Activated CD4-positive, alpha-beta memory T cell treated with anti-CD3 and anti-CD28 coated beads for 36 hours (primary cell): ENCODE measurements at regions not wholly inside any gene's neighbourhood (a gene's known extent, or its start where the extent isn't known, plus 50 kb on each side); places are given as distances from the start of the nearest gene placed in this dataset.

Experiments used
- CTCF ChIA-PET: fragments of 350-600 bp; sonication (Branson Sonifier 250); formaldehyde crosslinking; loops from one replicate; lab custom pipeline; 2021; ENCODE audit warnings: antibody characterized with exemption, inconsistent platforms; lab: Charles Lee
- POLR2A ChIA-PET: fragments of 350-600 bp; sonication (Branson Sonifier 250); formaldehyde crosslinking; loops from one replicate; lab custom pipeline; 2021; ENCODE audit warnings: antibody characterized with exemption; lab: Charles Lee
- DNase-seq: peaks from one replicate; pipeline ENCODE4 v3.0.0-alpha.2; 2020
- H3K27ac Mint-ChIP-seq: one replicate; pipeline ENCODE4 v1.8.0; 2021; ENCODE audit warnings: mixed read lengths
- H3K27me3 Mint-ChIP-seq: one replicate; pipeline ENCODE4 v1.8.0; 2021; ENCODE audit warnings: mixed read lengths
- H3K36me3 Mint-ChIP-seq: one replicate; pipeline ENCODE4 v1.8.0; 2021; ENCODE audit warnings: mixed read lengths
- H3K4me1 Mint-ChIP-seq: one replicate; pipeline ENCODE4 v1.8.0; 2021; ENCODE audit warnings: low read depth, mixed read lengths
- H3K4me3 Mint-ChIP-seq: one replicate; pipeline ENCODE4 v1.8.0; 2021; ENCODE audit warnings: mild to moderate bottlenecking, mixed read lengths
- H3K9me3 Mint-ChIP-seq: one replicate; pipeline ENCODE4 v1.8.0; 2021; ENCODE audit warnings: mixed read lengths
- intact Hi-C: fragments of 100-400 bp; cut with micrococcal nuclease; formaldehyde crosslinking; loops from one replicate; pipeline ENCODE4 v1.15.1; 2023

DNA sequence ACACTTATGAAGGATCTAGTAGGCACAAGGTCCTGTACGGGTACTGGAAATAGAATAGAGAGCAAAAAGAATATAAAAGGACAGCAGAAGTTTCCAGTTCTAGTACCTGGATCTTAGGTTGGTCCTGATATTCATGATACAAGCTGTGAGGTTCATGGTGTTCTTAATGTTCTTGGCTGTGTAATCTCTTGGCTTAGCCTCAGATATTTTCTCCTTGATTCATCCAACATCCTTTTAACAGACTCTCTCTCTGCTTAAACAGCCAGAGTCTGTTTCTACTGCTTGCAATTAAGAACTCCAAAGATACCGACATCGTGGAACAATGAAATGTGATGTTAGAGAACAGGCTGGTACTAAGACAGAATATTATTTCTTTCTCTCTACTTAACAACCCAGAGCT lies 49.9 kb downstream of the CNTN3 start:
- Mint-ChIP-seq H3K4me3 (no peak overlapping the region), H3K4me1 (no peaks in the 10 kb centered on the region)
- CTCF ChIA-PET = no interaction called here

DNA sequence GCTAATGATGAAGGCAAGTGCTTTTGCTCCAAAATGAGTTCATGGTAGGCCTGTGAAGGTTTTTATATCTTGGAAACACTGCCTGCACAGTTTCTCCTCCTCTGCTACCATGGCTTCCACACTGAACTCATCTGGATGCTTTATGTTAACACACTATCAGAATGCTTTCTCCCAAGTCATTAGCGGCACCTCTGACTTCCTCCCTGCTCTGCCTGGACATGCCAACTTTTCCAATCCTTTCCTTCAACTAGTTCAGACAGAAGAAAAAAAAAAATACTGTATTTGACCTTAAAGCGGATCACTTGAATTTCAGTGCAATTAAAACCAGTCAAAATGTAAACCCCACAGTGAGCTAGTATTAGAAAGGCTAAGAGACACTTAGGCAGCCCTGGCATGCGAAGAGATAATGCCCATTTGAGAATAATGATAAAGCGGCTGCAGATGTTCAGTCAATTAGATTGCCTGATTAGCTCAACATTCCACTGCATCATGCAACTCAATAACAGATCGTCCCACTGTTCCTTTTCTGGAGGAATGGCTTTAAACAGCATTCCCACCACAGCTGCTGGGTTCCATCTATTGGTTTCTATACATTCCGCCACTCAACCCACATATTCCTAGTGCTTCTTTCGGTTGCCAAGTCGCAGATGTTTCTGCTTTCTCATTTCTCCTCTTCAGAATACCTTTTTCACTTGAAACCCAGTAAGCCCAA lies 51.7 kb downstream of the CNTN3 start:
- intact Hi-C loops = no loop called here
- no peaks in the 10 kb centered on the region for H3K27me3 Mint-ChIP-seq
- no peaks in the 10 kb centered on the region for H3K36me3 Mint-ChIP-seq
- ChIA-PET POLR2A (no interaction called here), CTCF (no interaction called here)
- H3K27ac Mint-ChIP-seq = no peak overlapping the region
- no peaks in the 10 kb centered on the region for H3K4me1 Mint-ChIP-seq
- H3K9me3 Mint-ChIP-seq = peaks cover 31% of the 10 kb centered on the region
- no peak overlapping the region for H3K4me3 Mint-ChIP-seq
- DNase-seq = no peak

More for the DNA sequence above, 49.9 kb downstream of the CNTN3 start:
- POLR2A ChIA-PET = no interaction called here
- Mint-ChIP-seq H3K27me3 (no peaks in the 10 kb centered on the region), H3K9me3 (peaks cover 32% of the 10 kb centered on the region), H3K36me3 (no peaks in the 10 kb centered on the region), H3K27ac (no peak overlapping the region)
- DNase-seq = no peak
- intact Hi-C loops = no loop called here

DNA sequence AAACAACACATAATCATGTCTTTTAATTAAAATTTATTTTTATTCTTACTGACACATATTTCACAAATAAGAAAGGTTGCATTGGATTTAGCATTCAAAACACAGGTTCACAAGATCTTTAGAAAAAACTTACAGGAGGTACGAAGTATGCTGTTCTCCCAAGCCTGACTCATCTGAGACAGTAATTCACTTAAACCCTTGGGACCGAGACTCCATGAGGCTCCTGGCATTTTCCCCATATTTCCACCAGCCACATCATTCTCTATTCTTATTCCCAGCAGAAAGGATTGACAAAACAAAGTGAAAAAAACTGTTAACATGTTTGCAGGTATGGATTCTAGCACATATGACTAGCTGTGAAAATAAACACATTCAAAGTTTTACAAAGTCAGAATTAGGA lies 52.6 kb downstream of the CNTN3 start:
- H3K27ac Mint-ChIP-seq = no peak overlapping the region
- H3K27me3 Mint-ChIP-seq = no peaks in the 10 kb centered on the region
- intact Hi-C loops = no loop called here
- no peak overlapping the region for H3K4me3 Mint-ChIP-seq
- POLR2A ChIA-PET = no interaction called here
- H3K9me3 Mint-ChIP-seq = peaks cover 27% of the 10 kb centered on the region
- H3K36me3 Mint-ChIP-seq = no peaks in the 10 kb centered on the region
- CTCF ChIA-PET = no interaction called here
- DNase-seq = no peak
- H3K4me1 Mint-ChIP-seq = no peaks in the 10 kb centered on the region

DNA sequence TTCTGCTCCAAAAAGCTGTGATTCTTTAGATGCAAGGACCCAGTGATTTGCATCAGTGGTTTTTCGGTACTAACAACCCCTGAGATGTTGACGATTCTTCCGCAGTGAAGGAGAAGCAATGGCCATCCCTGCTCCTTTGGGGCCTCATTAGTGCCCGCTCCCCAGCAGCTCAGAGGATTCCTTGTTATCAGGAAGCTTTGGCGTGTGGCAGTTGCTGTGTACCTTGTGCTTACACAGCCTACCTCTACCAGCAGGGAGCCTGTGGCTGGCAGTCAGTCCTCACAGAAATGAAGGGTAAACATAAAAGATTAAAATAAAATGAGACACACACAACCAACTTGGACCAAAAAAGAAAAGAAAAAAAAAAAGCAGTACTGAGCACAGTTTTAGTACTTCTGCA lies 55.2 kb downstream of the CNTN3 start:
- H3K36me3 Mint-ChIP-seq = no peaks in the 10 kb centered on the region
- no peak for DNase-seq
- H3K4me1 Mint-ChIP-seq = no peaks in the 10 kb centered on the region
- H3K27me3 Mint-ChIP-seq = no peaks in the 10 kb centered on the region
- intact Hi-C loops = no loop called here
- H3K4me3 Mint-ChIP-seq = no peak overlapping the region
- POLR2A ChIA-PET = no interaction called here
- CTCF ChIA-PET = no interaction called here
- H3K9me3 Mint-ChIP-seq = peaks cover 26% of the 10 kb centered on the region
- H3K27ac Mint-ChIP-seq = no peak overlapping the region

DNA sequence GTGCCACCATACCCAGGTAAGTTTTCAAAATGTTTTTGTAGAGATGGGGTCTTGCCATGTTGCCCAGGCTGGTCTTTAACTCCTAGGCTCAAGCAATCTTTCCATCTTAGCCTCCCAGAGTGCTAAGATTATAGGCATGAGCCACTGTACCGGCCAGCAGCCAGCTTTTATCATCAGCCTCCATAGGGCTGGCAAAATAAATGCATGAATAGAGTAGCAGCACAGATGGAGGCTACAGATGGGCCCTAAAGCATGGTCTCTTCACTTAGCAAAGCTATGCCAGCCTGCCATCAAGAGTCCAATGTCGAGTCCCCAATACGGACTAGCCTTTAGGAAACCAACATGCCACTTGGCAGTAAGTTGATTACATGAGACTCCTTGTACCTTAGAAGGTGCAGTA lies 63.8 kb downstream of the CNTN3 start:
- DNase-seq = no peak
- Mint-ChIP-seq H3K27ac (no peak overlapping the region), H3K36me3 (no peaks in the 10 kb centered on the region), H3K27me3 (no peaks in the 10 kb centered on the region), H3K4me3 (no peak overlapping the region), H3K9me3 (peaks cover 36% of the 10 kb centered on the region), H3K4me1 (no peaks in the 10 kb centered on the region)
- CTCF ChIA-PET = no interaction called here
- POLR2A ChIA-PET = no interaction called here
- intact Hi-C loops = no loop called here

DNA sequence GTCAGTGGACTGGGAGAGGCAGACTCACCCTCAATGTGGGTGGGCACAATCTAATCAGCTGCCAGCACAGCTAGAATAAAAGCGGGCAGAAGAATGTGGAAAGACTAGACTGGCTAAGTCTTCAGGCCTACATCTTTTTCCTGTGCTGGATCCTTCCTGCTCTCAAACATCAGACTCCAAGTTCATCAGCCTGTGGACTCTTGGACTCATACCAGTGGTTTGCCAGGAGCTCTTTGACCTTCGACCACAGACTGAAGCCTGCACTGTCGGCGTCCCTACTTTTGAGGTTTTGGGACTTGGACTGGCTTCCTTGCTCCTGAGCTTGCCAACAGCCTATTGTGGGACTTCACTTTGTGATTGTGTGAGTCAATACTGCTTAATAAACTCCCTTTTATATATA lies 68.0 kb downstream of the CNTN3 start:
- Mint-ChIP-seq H3K27me3 (no peaks in the 10 kb centered on the region), H3K4me3 (no peak overlapping the region), H3K9me3 (peaks cover 21% of the 10 kb centered on the region), H3K4me1 (no peaks in the 10 kb centered on the region), H3K36me3 (no peaks in the 10 kb centered on the region), H3K27ac (no peak overlapping the region)
- ChIA-PET POLR2A (no interaction called here), CTCF (no interaction called here)
- intact Hi-C loops = no loop called here
- DNase-seq = no peak

DNA sequence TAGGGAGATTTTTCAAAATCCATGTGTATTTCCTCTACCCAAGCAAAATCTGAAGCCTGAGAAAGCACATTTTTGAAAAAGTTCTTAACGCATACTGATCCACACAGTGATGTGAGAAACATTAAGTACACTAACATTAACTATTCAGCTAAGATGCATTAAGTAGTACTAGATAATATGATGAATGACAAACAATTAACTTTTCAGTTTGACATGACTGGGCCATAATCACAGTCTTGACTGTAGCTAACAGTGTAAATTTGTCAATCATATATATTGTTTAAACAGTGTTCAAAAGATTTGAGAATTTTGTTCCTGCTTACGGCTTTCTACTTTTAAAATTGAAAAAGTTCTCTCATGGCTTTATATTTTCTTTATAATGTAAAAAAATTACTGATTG lies 72.0 kb downstream of the CNTN3 start:
- POLR2A ChIA-PET = no interaction called here
- Mint-ChIP-seq H3K4me1 (no peaks in the 10 kb centered on the region), H3K27ac (no peak overlapping the region), H3K36me3 (no peaks in the 10 kb centered on the region), H3K27me3 (no peaks in the 10 kb centered on the region), H3K9me3 (peaks cover 12% of the 10 kb centered on the region), H3K4me3 (no peak overlapping the region)
- intact Hi-C loops = no loop called here
- CTCF ChIA-PET = interaction anchor here (0.6 kb wide), 1 partner anchor 888 kb away, joined by 3 read pairs; no protein-coding TSS in a partner anchor
- no peak for DNase-seq

DNA sequence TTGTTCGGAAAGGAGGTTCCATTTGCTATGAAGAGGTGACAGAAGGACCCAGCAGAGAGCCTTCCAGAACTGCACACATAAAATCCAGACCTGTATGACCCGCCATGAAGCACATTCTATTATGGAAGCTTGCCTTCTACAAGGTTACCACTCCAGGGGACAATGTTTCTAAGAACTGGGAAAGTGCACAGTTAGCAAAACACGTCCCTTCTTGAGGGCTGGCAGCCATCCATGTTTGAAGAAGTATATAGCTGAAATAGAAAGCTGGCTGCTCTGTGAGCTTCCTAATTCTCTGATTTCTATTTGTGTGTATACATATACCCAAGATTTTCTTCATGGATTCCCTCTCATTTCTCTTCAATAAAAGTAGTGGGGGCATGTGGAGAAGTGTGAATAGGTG lies 74.6 kb downstream of the CNTN3 start:
- Mint-ChIP-seq H3K4me1 (no peaks in the 10 kb centered on the region), H3K9me3 (peaks cover 9% of the 10 kb centered on the region), H3K4me3 (no peak overlapping the region), H3K27ac (no peak overlapping the region), H3K36me3 (no peaks in the 10 kb centered on the region), H3K27me3 (no peaks in the 10 kb centered on the region)
- DNase-seq = no peak
- ChIA-PET CTCF (no interaction called here), POLR2A (no interaction called here)
- intact Hi-C loops = no loop called here

DNA sequence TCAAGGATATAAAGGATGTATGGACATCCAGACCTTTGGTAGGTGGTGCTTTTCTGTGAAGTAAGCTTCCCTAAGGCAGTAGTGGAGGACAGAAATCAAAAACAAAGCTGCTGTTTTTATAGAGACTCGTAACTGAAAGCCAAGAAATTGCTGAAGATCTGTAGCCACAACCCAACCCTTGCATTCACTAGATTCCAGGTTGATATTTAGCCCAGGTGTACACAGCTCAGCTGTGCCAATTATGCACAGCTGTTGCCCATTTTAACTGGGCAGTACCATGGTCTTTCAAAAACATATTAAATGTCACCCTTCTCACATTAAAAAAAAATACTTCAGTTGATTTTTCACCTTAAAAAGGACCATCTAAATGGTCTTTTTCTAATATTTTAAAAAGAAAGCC lies 75.8 kb downstream of the CNTN3 start:
- ChIA-PET CTCF (no interaction called here), POLR2A (no interaction called here)
- H3K9me3 Mint-ChIP-seq = peaks cover 7% of the 10 kb centered on the region
- H3K27ac Mint-ChIP-seq = no peak overlapping the region
- DNase-seq = no peak
- no peaks in the 10 kb centered on the region for H3K36me3 Mint-ChIP-seq
- intact Hi-C loops = no loop called here
- H3K27me3 Mint-ChIP-seq = no peaks in the 10 kb centered on the region
- H3K4me3 Mint-ChIP-seq = no peak overlapping the region
- H3K4me1 Mint-ChIP-seq = no peaks in the 10 kb centered on the region

DNA sequence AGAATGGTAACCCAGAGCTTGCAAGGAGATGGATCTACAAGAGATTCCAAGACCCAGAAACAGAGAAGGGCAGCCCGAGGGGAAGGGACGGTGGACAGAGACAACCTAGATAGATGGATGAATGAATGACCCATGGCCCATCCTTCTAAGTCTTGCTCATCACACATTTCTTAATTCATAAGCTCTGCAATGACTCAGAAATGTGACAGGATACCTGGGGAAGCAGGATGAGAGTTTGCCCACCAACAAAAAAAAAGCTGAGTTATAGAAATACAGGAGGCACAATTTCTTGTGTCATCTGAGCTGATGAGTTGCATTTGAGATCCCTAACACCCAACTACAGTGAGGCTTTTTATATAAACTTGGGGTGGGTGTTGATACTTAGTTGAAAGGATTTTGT lies 76.6 kb downstream of the CNTN3 start:
- H3K27ac Mint-ChIP-seq = no peak overlapping the region
- ChIA-PET POLR2A (no interaction called here), CTCF (no interaction called here)
- intact Hi-C loops = no loop called here
- H3K4me1 Mint-ChIP-seq = no peaks in the 10 kb centered on the region
- H3K4me3 Mint-ChIP-seq = no peak overlapping the region
- H3K36me3 Mint-ChIP-seq = no peaks in the 10 kb centered on the region
- peaks cover 11% of the 10 kb centered on the region for H3K9me3 Mint-ChIP-seq
- H3K27me3 Mint-ChIP-seq = no peaks in the 10 kb centered on the region
- DNase-seq = no peak

DNA sequence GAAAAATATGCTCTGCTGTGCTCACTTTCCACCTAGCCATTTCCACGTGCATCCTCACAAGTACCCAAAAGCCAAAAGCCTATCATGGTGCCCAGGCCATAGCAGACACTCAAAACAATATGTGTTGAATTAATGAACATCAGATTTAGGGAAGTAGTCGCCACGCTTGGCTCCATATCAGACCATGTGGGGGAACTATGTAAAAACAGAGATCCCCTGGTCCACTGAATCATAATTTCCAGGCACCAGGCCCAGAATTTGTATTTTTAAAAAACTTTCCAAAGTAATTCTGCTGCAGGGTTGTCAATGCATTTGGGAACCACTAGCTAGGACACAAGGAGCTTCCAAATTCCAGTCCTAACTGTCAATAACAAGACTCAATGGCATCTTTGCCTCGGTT lies 77.3 kb downstream of the CNTN3 start:
- H3K27me3 Mint-ChIP-seq = no peaks in the 10 kb centered on the region

DNA sequence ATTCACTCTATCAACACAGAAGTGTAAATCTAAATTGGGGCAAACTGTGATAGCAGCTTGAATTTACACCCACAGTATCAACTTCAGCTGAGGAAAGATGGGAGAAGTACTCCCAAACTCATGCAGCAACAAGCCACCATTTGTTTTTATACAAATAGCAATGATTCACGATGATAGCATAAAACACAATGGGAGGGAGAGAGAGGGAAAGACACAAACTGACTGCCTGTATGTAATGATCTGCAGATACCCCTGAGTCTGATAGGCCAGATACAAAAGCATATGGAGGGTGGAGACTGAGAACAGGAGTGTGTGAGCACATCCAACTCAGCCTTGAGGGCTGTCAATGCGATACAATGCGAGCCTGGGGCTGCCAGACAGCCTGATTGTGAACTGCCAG lies 79.2 kb downstream of the CNTN3 start:
- Mint-ChIP-seq H3K4me3 (no peak overlapping the region), H3K36me3 (no peaks in the 10 kb centered on the region)

More for the DNA sequence above, 77.3 kb downstream of the CNTN3 start:
- Mint-ChIP-seq H3K9me3 (peaks cover 11% of the 10 kb centered on the region), H3K4me3 (no peak overlapping the region), H3K36me3 (no peaks in the 10 kb centered on the region), H3K4me1 (no peaks in the 10 kb centered on the region), H3K27ac (no peak overlapping the region)
- ChIA-PET CTCF (no interaction called here), POLR2A (no interaction called here)
- DNase-seq = no peak
- intact Hi-C loops = no loop called here

DNA sequence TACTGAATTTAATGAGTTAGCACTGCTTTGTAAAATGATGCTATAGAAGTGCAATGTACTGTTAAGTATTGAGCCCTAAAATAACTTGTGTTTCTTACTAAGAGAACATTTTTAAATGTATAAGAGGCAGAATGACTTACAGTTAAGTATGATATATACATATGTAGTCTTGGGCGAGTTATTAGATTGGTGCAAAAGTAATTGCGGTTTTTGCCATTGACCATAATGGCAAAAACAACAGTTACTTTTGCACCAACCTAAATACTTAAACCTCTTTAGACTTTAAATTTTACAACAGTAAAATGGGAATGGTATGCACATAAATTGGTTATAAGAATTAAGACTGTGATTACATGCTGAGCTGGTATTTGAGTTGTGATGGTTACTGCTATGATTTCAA lies 79.8 kb downstream of the CNTN3 start:
- Mint-ChIP-seq H3K9me3 (peaks cover 22% of the 10 kb centered on the region), H3K27me3 (no peaks in the 10 kb centered on the region), H3K4me3 (no peak overlapping the region), H3K27ac (no peak overlapping the region), H3K4me1 (no peaks in the 10 kb centered on the region), H3K36me3 (no peaks in the 10 kb centered on the region)
- CTCF ChIA-PET = no interaction called here
- intact Hi-C loops = no loop called here
- POLR2A ChIA-PET = no interaction called here
- no peak for DNase-seq

More for the DNA sequence above, 79.2 kb downstream of the CNTN3 start:
- intact Hi-C loops = no loop called here
- CTCF ChIA-PET = no interaction called here
- Mint-ChIP-seq H3K4me1 (no peaks in the 10 kb centered on the region), H3K27me3 (no peaks in the 10 kb centered on the region), H3K27ac (no peak overlapping the region), H3K9me3 (peaks cover 22% of the 10 kb centered on the region)
- POLR2A ChIA-PET = no interaction called here
- no peak for DNase-seq
